GM23248 (cell line): ENCODE measurements at regions not wholly inside any gene's neighbourhood (a gene's known extent, or its start where the extent isn't known, plus 50 kb on each side); places are given as distances from the start of the nearest gene placed in this dataset.

Experiments used
- EZH2 ChIP-seq: fragments of 200-600 bp; sonication (generic); IDR thresholded peaks from 2 replicates; pipeline ENCODE4 v1.6.1; 2018; ENCODE audit warnings: antibody characterized with exemption, mild to moderate bottlenecking; ENCODE audit not compliant: insufficient read depth, poor library complexity, severe bottlenecking
- EZH2phosphoT487 ChIP-seq: fragments of 200-600 bp; sonication (generic); IDR thresholded peaks from 2 replicates; pipeline ENCODE4 v1.6.1; 2018; ENCODE audit warnings: antibody characterized with exemption, moderate library complexity, mild to moderate bottlenecking, low read depth; ENCODE audit not compliant: insufficient read depth

DNA sequence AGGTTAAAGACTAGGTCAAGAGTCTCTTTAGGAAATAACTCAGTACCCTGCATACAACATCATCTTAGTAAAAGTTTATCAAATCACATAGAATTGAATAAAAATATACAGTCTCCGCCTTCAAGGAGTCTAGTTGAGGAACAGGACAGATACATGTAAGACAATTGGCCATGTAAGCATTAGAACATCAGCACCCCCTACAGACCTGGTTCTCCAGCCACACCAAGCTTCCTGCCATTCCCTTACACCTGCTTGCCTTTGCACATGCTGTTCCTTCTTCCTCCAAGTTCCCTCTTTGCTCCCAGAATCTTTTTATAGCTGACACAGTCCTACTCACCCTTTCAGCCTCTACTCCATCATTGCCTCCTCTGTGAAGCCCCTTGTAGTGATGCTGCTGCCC is 187.8 kb upstream of the LRFN2 start:
- TF ChIP-seq EZH2 = no peak
- TF ChIP-seq EZH2phosphoT487 = no peak
